GM10248 (cell line): ENCODE measurements at regions not wholly inside any gene's neighbourhood (a gene's known extent, or its start where the extent isn't known, plus 50 kb on each side); places are given as distances from the start of the nearest gene placed in this dataset.

Source experiments
- CTCF ChIA-PET: fragments of 300-600 bp; sonication (Branson Sonifier 250); formaldehyde crosslinking; extraction: SDS; loops from one replicate; lab custom pipeline; 2021; ENCODE audit warnings: antibody characterized with exemption; lab: Yijun Ruan, JAX
- POLR2A ChIA-PET: fragments of 350-650 bp; sonication (Branson Sonifier 250); formaldehyde crosslinking; extraction: SDS; loops from one replicate; lab custom pipeline; 2020; ENCODE audit warnings: antibody characterized with exemption; lab: Yijun Ruan, JAX
- DNase-seq: peaks from one replicate; pipeline ENCODE4 v3.0.0; 2012; ENCODE audit errors: extremely low spot score
- CTCF ChIP-seq: IDR thresholded peaks from 2 replicates; pipeline ENCODE4 v1.5.1; 2012; ENCODE audit warnings: mild to moderate bottlenecking, low read depth; ENCODE audit errors: extremely low read depth, missing control alignments, control extremely low read depth

- CTCF ChIA-PET, result interaction anchor here (0.9 to 1.2 kb wide), 2 partner anchors 27 to 76 kb away, joined by 3 read pairs; no protein-coding TSS in a partner anchor
- no peak for TF ChIP-seq CTCF
- POLR2A ChIA-PET, result no interaction called here
- no peak for DNase-seq
Measured at GRCh38 chr1:113216664-113217063, 143.7 kb downstream of the LRIG2 start.

GRCh38 chr1:113217447-113218208, 144.6 kb downstream of the LRIG2 start:
- DNase-seq, result no peak
- POLR2A ChIA-PET, result no interaction called here
- no peak for TF ChIP-seq CTCF
- CTCF ChIA-PET, result interaction anchor here (0.9 kb wide), 1 partner anchor 77 kb away, joined by 3 read pairs; no protein-coding TSS in a partner anchor

- no peak for DNase-seq
- ChIA-PET POLR2A (no interaction called here), CTCF (interaction anchor here (1.3 kb wide), 1 partner anchor 18 kb away, joined by 3 read pairs; no protein-coding TSS in a partner anchor)
- no peak for TF ChIP-seq CTCF
Measured at GRCh38 chr1:113219377-113219776, 146.4 kb downstream of the LRIG2 start.

GRCh38 chr1:113219828-113220227, 146.8 kb downstream of the LRIG2 start:
- ChIA-PET CTCF (interaction anchor here (0.9 to 2.0 kb wide), 2 partner anchors 9 to 18 kb away, joined by 3 to 7 read pairs; no protein-coding TSS in a partner anchor), POLR2A (no interaction called here)
- TF ChIP-seq CTCF, result no peak

GRCh38 chr1:113223040-113223439, 150.0 kb downstream of the LRIG2 start:
- POLR2A ChIA-PET, result no interaction called here
- CTCF ChIA-PET, result no interaction called here
- no peak for DNase-seq
- no peak for TF ChIP-seq CTCF

More at GRCh38 chr1:113219828-113220227, 146.8 kb downstream of the LRIG2 start:
- no peak for DNase-seq

GRCh38 chr1:113223546-113223945, 150.5 kb downstream of the LRIG2 start:
- DNase-seq, result no peak
- ChIA-PET CTCF (no interaction called here), POLR2A (no interaction called here)
- TF ChIP-seq CTCF, result no peak
